B cell (primary cell): ENCODE measurements at regions not wholly inside any gene's neighbourhood (a gene's known extent, or its start where the extent isn't known, plus 50 kb on each side); places are given as distances from the start of the nearest gene placed in this dataset.

ENCODE experiments used
- ATAC-seq: fragments of 200-7000 bp; cut with Tn5 transposase; one replicate; pipeline ENCODE4 v1.10.0; 2021; ENCODE audit warnings: low read depth, mild to moderate bottlenecking, moderate number of reproducible peaks, moderate library complexity
- CTCF ChIA-PET: fragments of 350-600 bp; sonication (Branson Sonifier 250); formaldehyde crosslinking; loops from one replicate; lab custom pipeline; 2021; ENCODE audit warnings: antibody characterized with exemption, inconsistent platforms; lab: Charles Lee
- POLR2A ChIA-PET: fragments of 350-600 bp; sonication (Branson Sonifier 250); formaldehyde crosslinking; loops from one replicate; lab custom pipeline; 2021; ENCODE audit warnings: antibody characterized with exemption; lab: Charles Lee
- DNase-seq: peaks from one replicate; pipeline ENCODE4 v3.0.0; 2013
- H2AFZ ChIP-seq: 2 replicates; pipeline ENCODE4 v1.6.1; 2012; ENCODE audit warnings: mild to moderate bottlenecking, low read depth, low read length; ENCODE audit not compliant: insufficient read depth, poor library complexity, severe bottlenecking
- H3K27ac ChIP-seq, 2 donors: 1 replicate in 1 of 2; 2 replicates in 1 of 2; pipeline ENCODE4 v1.5.1; 2012 to 2013; ENCODE audit warnings: low read length in 2 of 2, mild to moderate bottlenecking in 2 of 2, moderate library complexity in 1 of 2
- H3K27me3 ChIP-seq, 4 experiments: fragments of 200-600 bp in 1 of 4; sonication (generic) in 1 of 4; replicated peaks in 1 of 4; 1 replicate in 2 of 4; 2 replicates in 2 of 4; pipeline versions ENCODE4 v1.6.1 to v1.7.0; 2013 to 2016; ENCODE audit warnings: low read length in 3 of 4, mild to moderate bottlenecking in 2 of 4, mixed read lengths in 1 of 4, moderate library complexity in 1 of 4; ENCODE audit not compliant: insufficient read depth in 4 of 4, control insufficient read depth in 3 of 4; ENCODE audit errors: control extremely low read depth in 1 of 4
- H3K36me3 ChIP-seq, 2 experiments: replicated peaks in 1 of 2; 1 replicate in 1 of 2; 2 replicates in 1 of 2; pipeline versions ENCODE4 v1.6.1 to v1.7.1; 2013; ENCODE audit warnings: low read length in 1 of 2; ENCODE audit not compliant: insufficient read depth in 2 of 2, control insufficient read depth in 1 of 2; ENCODE audit errors: control extremely low read depth in 1 of 2, extremely low read depth in 1 of 2
- H3K4me1 ChIP-seq, 2 donors: fragments of 200-600 bp in 1 of 2; sonication (generic) in 1 of 2; 1 replicate in 1 of 2; 2 replicates in 1 of 2; pipeline versions ENCODE4 v1.5.1 to v1.6.1; 2013 to 2017; ENCODE audit warnings: low read length in 2 of 2; ENCODE audit not compliant: control insufficient read depth in 2 of 2, insufficient read depth in 2 of 2
- H3K4me2 ChIP-seq: replicated peaks from 2 replicates; pipeline ENCODE3; 2012; ENCODE audit warnings: mild to moderate bottlenecking, low read depth, low read length; ENCODE audit not compliant: poor library complexity, severe bottlenecking
- H3K4me3 ChIP-seq, 5 experiments: fragments of 200-600 bp in 1 of 5; sonication (generic) in 1 of 5; 1 replicate in 3 of 5; 2 replicates in 2 of 5; pipeline versions ENCODE4 v1.5.1 to v1.7.0; 2011 to 2016; ENCODE audit warnings: low read length in 4 of 5, mild to moderate bottlenecking in 4 of 5, low read depth in 2 of 5, control low read depth in 1 of 5, moderate library complexity in 1 of 5; ENCODE audit not compliant: insufficient read depth in 1 of 5; ENCODE audit errors: control extremely low read depth in 1 of 5, extremely low read depth in 1 of 5
- H3K79me2 ChIP-seq: fragments of 200-600 bp; sonication (generic); one replicate; pipeline ENCODE4 v1.6.0; 2016; ENCODE audit warnings: low read length; ENCODE audit not compliant: control insufficient read depth, insufficient read depth
- H3K9ac ChIP-seq: fragments of 200-600 bp; sonication (generic); 2 replicates; pipeline ENCODE4 v1.6.1; 2017; ENCODE audit warnings: mild to moderate bottlenecking, low read length, moderate library complexity
- H3K9me3 ChIP-seq, 3 donors: one replicate each; pipeline versions ENCODE4 v1.6.1 to v1.7.1; 2013; ENCODE audit warnings: low read length in 2 of 3; ENCODE audit not compliant: control insufficient read depth in 2 of 3, insufficient read depth in 1 of 3; ENCODE audit errors: control extremely low read depth in 1 of 3
- H4K20me1 ChIP-seq: 2 replicates; pipeline ENCODE4 v1.6.0; 2012; ENCODE audit warnings: mild to moderate bottlenecking, low read length; ENCODE audit not compliant: insufficient read depth, control insufficient read depth, poor library complexity, severe bottlenecking
- H3K27ac Mint-ChIP-seq: one replicate; pipeline ENCODE4 v1.8.0; 2021; ENCODE audit warnings: mixed read lengths
- H3K27me3 Mint-ChIP-seq: one replicate; pipeline ENCODE4 v1.8.0; 2021; ENCODE audit warnings: mixed read lengths
- H3K4me1 Mint-ChIP-seq: one replicate; pipeline ENCODE4 v1.8.0; 2021; ENCODE audit warnings: mixed read lengths
- H3K4me3 Mint-ChIP-seq: one replicate; pipeline ENCODE4 v1.8.0; 2021; ENCODE audit warnings: mixed read lengths
- H3K9me3 Mint-ChIP-seq: one replicate; pipeline ENCODE4 v1.8.0; 2022; ENCODE audit warnings: mixed read lengths; ENCODE audit not compliant: insufficient read depth
- CTCF ChIP-seq: fragments of 200-600 bp; IDR thresholded peaks from one replicate; pipeline ENCODE4 v1.8.0; 2022; ENCODE audit warnings: antibody characterized with exemption, mild to moderate bottlenecking
- EZH2 ChIP-seq: IDR thresholded peaks from 2 replicates; pipeline ENCODE4 v1.6.1; 2012; ENCODE audit warnings: borderline replicate concordance, low read depth, mild to moderate bottlenecking, moderate library complexity, low read length; ENCODE audit not compliant: insufficient read depth, poor library complexity, severe bottlenecking
- WGBS: methylation state at CpG from one replicate; pipeline ENCODE4 v1.1.5; 2013; ENCODE audit warnings: missing lambda C conversion rate; ENCODE audit not compliant: insufficient coverage; 5-methylcytosine and 5-hydroxymethylcytosine counted together
- intact Hi-C: fragments of 100-400 bp; cut with micrococcal nuclease; formaldehyde crosslinking; loops from one replicate; pipeline ENCODE4 v1.10.0; 2022

GRCh38 chr16:74184839-74185238 is 111.8 kb upstream of the PSMD7 start:
- ATAC-seq (no peak), DNase-seq (no peak)
- Mint-ChIP-seq H3K4me1 (no peaks in the 10 kb centered on the region), H3K9me3 (peaks cover 5% of the 10 kb centered on the region), H3K27me3 (peaks cover 4% of the 10 kb centered on the region), H3K4me3 (no peak overlapping the region), H3K27ac (no peak overlapping the region)
- Histone ChIP-seq H3K36me3 (no peaks in the 10 kb centered on the region), H3K27me3 (peaks cover 0 to 2% (median 0%) of the 10 kb centered on the region in 4 experiments), H3K27ac (no peak overlapping the region), H3K9ac (no peak overlapping the region), H3K79me2 (no peaks in the 10 kb centered on the region), H3K4me2 (no peak overlapping the region), H3K9me3 (peaks cover 0 to 5% (median 1%) of the 10 kb centered on the region in 3 donors), H2AFZ (no peak overlapping the region), H3K4me1 (no peaks in the 10 kb centered on the region), H3K4me3 (no peak overlapping the region), H4K20me1 (no peaks in the 10 kb centered on the region)
- intact Hi-C loops: no loop called here
- TF ChIP-seq CTCF: no peak
- no peak for TF ChIP-seq EZH2
- ChIA-PET POLR2A (no interaction called here), CTCF (no interaction called here)
- WGBS: 92% methylated on average over 3 of the region's 5 CpGs

GRCh38 chr16:74183601-74184360 is 112.8 kb upstream of the PSMD7 start:
- no peaks in the 10 kb centered on the region for H3K79me2 ChIP-seq
- ChIA-PET CTCF (no interaction called here), POLR2A (no interaction called here)
- no peaks in the 10 kb centered on the region for H3K4me1 Mint-ChIP-seq
- ATAC-seq (no peak), DNase-seq (no peak)
- no peak overlapping the region for H3K27ac Mint-ChIP-seq
- H3K4me3 ChIP-seq: no peak overlapping the region
- no peaks in the 10 kb centered on the region for H3K4me1 ChIP-seq
- peaks cover 4% of the 10 kb centered on the region for H3K27me3 Mint-ChIP-seq
- no peak overlapping the region for H3K4me3 Mint-ChIP-seq
- no peak for TF ChIP-seq EZH2
- TF ChIP-seq CTCF: no peak
- no peak overlapping the region for H3K27ac ChIP-seq
- no peaks in the 10 kb centered on the region for H3K36me3 ChIP-seq
- intact Hi-C loops: no loop called here
- peaks cover 0 to 2% (median 0%) of the 10 kb centered on the region in 4 experiments for H3K27me3 ChIP-seq
- H3K9ac ChIP-seq: no peak overlapping the region
- no peaks in the 10 kb centered on the region for H4K20me1 ChIP-seq
- 86% methylated on average over 1 of the region's 4 CpGs for WGBS
- no peak overlapping the region for H3K4me2 ChIP-seq
- no peak overlapping the region for H2AFZ ChIP-seq
- H3K9me3 Mint-ChIP-seq: peaks cover 9% of the 10 kb centered on the region
- H3K9me3 ChIP-seq: peaks cover 0 to 5% (median 1%) of the 10 kb centered on the region in 3 donors
